HL-60 (cell line): ENCODE measurements at regions not wholly inside any gene's neighbourhood (a gene's known extent, or its start where the extent isn't known, plus 50 kb on each side); places are given as distances from the start of the nearest gene placed in this dataset.

Experiments
- DNase-seq, 2 experiments: peaks; one replicate each; pipeline ENCODE4 v3.0.0-alpha.2; 2010 to 2020; ENCODE audit warnings: low read depth in 1 of 2, low spot score in 1 of 2
- H3K27ac ChIP-seq: fragments of 250-450 bp; sonication (Bioruptor Pico); replicated peaks from 2 replicates; pipeline ENCODE4 v1.5.1; 2020; ENCODE audit warnings: mild to moderate bottlenecking, moderate library complexity
- H3K27me3 ChIP-seq: fragments of 250-450 bp; sonication (Bioruptor Pico); 2 replicates; pipeline ENCODE4 v1.5.1; 2021; ENCODE audit warnings: mild to moderate bottlenecking, moderate library complexity; ENCODE audit not compliant: insufficient read depth, poor library complexity, severe bottlenecking
- H3K4me3 ChIP-seq: replicated peaks from 2 replicates; pipeline ENCODE4 v1.5.1; 2011; ENCODE audit warnings: mild to moderate bottlenecking, control low read depth, low read length; ENCODE audit not compliant: insufficient read depth
- GABPA ChIP-seq: IDR thresholded peaks from 2 replicates; pipeline ENCODE4 v1.6.1; 2012; ENCODE audit warnings: low read depth
- POLR2AphosphoS5 ChIP-seq: IDR thresholded peaks from 2 replicates; pipeline ENCODE4 v1.6.1; 2012; ENCODE audit warnings: low read depth
- SPI1 ChIP-seq: IDR thresholded peaks from 2 replicates; pipeline ENCODE4 v1.6.1; 2012; ENCODE audit warnings: low read depth, mild to moderate bottlenecking, borderline replicate concordance
- TF ChIP-seq, protein P1 (sequence below): IDR thresholded peaks from 2 replicates; pipeline ENCODE4 v1.6.1; 2012; ENCODE audit warnings: low read depth; ENCODE audit not compliant: insufficient replicate concordance
- TF ChIP-seq, protein P2 (sequence below): IDR thresholded peaks from one replicate; pipeline ENCODE4 v1.5.1; 2011; ENCODE audit warnings: low read length, control low read depth, inconsistent platforms; ENCODE audit not compliant: insufficient read depth

DNA sequence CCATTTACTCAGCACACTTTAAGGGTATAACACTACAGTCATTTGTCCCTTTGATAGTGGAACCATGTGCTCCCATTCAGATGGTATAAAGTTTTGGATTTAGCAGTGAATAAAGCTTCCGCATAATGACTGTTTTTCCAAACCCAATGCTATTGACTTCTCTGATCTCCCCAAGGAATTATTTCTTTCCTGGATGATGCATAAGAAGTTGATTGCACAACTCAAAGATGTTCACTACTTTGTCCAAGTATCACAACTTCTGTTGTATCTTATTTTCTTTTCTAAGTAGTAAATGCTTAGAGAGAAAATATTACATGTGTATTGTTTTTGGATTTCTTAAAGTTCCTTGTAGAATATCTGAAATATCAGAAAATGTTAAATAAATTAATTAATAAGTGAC, 300.2 kb downstream of the GPM6A start:
- no peak for TF ChIP-seq GABPA
- TF ChIP-seq, protein P1, sequence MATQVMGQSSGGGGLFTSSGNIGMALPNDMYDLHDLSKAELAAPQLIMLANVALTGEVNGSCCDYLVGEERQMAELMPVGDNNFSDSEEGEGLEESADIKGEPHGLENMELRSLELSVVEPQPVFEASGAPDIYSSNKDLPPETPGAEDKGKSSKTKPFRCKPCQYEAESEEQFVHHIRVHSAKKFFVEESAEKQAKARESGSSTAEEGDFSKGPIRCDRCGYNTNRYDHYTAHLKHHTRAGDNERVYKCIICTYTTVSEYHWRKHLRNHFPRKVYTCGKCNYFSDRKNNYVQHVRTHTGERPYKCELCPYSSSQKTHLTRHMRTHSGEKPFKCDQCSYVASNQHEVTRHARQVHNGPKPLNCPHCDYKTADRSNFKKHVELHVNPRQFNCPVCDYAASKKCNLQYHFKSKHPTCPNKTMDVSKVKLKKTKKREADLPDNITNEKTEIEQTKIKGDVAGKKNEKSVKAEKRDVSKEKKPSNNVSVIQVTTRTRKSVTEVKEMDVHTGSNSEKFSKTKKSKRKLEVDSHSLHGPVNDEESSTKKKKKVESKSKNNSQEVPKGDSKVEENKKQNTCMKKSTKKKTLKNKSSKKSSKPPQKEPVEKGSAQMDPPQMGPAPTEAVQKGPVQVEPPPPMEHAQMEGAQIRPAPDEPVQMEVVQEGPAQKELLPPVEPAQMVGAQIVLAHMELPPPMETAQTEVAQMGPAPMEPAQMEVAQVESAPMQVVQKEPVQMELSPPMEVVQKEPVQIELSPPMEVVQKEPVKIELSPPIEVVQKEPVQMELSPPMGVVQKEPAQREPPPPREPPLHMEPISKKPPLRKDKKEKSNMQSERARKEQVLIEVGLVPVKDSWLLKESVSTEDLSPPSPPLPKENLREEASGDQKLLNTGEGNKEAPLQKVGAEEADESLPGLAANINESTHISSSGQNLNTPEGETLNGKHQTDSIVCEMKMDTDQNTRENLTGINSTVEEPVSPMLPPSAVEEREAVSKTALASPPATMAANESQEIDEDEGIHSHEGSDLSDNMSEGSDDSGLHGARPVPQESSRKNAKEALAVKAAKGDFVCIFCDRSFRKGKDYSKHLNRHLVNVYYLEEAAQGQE = no peak
- TF ChIP-seq, protein P2, sequence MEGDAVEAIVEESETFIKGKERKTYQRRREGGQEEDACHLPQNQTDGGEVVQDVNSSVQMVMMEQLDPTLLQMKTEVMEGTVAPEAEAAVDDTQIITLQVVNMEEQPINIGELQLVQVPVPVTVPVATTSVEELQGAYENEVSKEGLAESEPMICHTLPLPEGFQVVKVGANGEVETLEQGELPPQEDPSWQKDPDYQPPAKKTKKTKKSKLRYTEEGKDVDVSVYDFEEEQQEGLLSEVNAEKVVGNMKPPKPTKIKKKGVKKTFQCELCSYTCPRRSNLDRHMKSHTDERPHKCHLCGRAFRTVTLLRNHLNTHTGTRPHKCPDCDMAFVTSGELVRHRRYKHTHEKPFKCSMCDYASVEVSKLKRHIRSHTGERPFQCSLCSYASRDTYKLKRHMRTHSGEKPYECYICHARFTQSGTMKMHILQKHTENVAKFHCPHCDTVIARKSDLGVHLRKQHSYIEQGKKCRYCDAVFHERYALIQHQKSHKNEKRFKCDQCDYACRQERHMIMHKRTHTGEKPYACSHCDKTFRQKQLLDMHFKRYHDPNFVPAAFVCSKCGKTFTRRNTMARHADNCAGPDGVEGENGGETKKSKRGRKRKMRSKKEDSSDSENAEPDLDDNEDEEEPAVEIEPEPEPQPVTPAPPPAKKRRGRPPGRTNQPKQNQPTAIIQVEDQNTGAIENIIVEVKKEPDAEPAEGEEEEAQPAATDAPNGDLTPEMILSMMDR = no peak
- no peak for TF ChIP-seq SPI1
- no peak for TF ChIP-seq POLR2AphosphoS5
- no peak for DNase-seq
- H3K27ac ChIP-seq = no peak overlapping the region
- H3K4me3 ChIP-seq = no peak overlapping the region
- H3K27me3 ChIP-seq = no peaks in the 10 kb centered on the region

DNA sequence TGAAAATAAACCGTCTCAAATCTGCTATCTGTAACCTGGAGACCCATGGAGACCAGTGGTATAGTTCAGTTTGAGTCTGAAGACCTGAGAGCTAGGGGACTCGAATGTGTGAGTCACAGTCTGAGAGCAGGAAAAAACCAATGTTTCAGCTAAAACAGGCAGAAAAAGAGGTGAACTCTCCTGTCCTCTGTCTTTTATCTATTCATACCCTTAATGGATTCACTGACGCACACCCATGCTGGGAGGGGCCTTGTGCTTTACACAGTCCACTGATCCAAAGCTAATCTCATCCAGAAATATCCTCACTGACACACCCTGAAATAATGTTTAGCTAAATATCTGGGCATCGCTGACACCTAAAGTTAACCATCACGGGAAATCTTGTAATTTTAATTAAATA, 297.9 kb downstream of the GPM6A start:
- DNase-seq = no peak
- Histone ChIP-seq H3K27ac (no peak overlapping the region), H3K4me3 (no peak overlapping the region), H3K27me3 (no peaks in the 10 kb centered on the region)
- TF ChIP-seq, protein P1 = no peak
- TF ChIP-seq SPI1 = no peak
- no peak for TF ChIP-seq POLR2AphosphoS5
- TF ChIP-seq, protein P2 = no peak
- TF ChIP-seq GABPA = no peak

DNA sequence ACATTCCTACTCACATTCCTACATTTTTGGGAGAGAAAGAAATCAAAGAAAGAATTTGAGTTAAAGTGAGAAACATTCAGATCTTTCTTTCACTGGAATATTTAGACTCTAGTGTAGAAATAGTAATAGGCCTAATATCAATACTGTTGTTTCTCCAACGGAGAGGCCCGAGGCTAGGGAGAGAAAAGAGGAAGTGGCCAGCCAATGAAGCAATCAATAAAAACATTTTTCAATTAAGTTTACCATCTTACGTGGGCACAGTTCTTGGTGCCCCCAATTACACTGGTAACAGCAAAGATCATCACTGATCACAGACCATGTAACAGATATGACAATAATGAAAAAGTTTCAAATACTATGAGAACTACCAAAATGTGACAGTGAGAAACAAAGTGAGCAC, 281.4 kb downstream of the GPM6A start:
- Histone ChIP-seq H3K4me3 (no peak overlapping the region), H3K27ac (no peak overlapping the region), H3K27me3 (no peaks in the 10 kb centered on the region)
- TF ChIP-seq GABPA = no peak
- TF ChIP-seq SPI1 = peak; percentile 61; the same call in 1 of the 2 replicates
- TF ChIP-seq, protein P2 = no peak
- TF ChIP-seq, protein P1 = no peak
- no peak for DNase-seq
